ENCODE measurements at regions not wholly inside any gene's neighbourhood (a gene's known extent, or its start where the extent isn't known, plus 50 kb on each side); places are given as distances from the start of the nearest gene placed in this dataset.

GRCh38 chr4:188554413-188554812 lies 415.2 kb downstream of the TRIML1 start:
- DNase-seq = no peak

- DNase-seq = no peak
Measured at GRCh38 chr4:188573104-188573503, 433.9 kb downstream of the TRIML1 start.

DNA sequence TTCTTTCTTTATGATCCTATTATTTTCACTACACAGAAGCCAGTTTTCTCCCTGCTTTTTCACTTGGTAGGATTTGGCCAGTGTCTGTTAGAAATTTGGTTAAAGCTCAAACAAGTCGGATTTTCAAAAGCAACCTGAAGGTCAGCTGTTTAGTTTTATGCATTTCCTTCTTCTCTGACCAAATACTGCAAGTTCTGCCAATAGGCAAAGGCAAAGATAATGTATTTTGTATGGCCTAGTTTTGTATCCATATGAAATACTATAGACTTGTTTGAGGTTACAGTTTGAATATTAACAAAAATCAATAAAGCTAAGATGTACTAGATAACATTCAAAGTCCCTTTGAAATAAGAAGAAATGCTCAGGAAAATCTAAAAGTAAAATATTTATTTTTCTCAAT lies 439.4 kb downstream of the TRIML1 start:
- DNase-seq = no peak

GRCh38 chr4:188596021-188596420 lies 456.8 kb downstream of the TRIML1 start:
- no peak for DNase-seq

DNA sequence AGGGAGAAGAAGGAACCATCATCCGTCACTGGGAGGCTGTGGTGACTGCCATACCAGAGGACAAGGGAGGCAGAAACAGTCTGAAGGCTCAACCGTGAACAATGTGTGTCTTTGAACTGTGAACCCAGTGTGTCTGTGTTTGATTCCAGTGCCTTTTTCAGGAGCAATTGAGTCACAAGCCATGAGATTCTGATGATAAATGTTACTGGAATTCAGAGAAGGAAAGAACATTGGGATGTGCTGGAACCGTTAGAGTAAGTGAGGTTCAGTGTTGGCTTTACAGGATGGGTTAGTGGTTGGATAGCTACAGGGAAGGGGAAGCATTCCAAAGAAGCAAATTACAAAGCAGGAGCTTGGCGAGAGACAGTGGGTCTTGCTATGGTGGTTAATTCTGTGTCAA lies 464.4 kb downstream of the TRIML1 start:
- DNase-seq = no peak

GRCh38 chr4:188606635-188607034 lies 467.4 kb downstream of the TRIML1 start:
- no peak for DNase-seq

DNA sequence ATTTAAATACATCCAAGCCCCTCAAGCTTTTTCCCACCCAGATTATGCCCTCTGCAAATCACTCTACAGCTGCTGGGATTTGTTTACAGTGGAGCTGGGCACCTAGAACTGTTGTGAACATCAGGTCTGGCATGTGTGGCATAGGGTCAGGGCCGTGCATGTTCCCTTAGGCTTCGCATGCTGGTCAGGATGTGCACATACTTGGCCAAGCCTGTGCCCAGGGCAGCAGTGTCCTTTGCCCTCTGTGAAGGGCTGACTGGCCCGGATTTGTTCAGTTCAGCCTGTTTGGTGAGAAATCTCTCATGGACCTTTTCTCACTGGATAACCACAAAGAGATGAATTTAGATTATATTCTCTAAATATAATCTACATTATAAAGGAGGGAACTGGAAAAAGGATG lies 471.9 kb downstream of the TRIML1 start:
- no peak for DNase-seq

GRCh38 chr4:188612659-188613058 lies 473.4 kb downstream of the TRIML1 start:
- DNase-seq = no peak

DNA sequence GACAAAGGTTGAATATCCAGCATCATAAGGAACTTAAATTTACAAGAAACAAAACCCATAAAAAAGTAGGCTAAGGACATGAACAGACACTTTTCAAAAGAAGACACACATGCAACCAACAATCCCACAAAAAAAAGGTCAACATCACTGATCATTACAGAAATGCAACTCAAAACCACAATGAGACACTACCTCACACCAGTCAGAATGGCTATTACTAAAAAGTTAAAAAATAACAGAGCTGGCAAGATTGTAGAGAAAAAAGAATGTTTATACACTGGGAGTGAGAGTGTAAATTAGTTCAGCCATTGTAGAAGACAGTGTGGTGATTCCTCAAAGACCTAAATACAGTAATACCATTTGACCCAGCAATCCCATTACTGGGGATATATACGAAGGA lies 474.7 kb downstream of the TRIML1 start:
- no peak for DNase-seq

- DNase-seq = no peak
Measured at GRCh38 chr4:188619456-188620149, 480.4 kb downstream of the TRIML1 start.

GRCh38 chr4:188620608-188621007 lies 481.4 kb downstream of the TRIML1 start:
- DNase-seq = no peak

DNA sequence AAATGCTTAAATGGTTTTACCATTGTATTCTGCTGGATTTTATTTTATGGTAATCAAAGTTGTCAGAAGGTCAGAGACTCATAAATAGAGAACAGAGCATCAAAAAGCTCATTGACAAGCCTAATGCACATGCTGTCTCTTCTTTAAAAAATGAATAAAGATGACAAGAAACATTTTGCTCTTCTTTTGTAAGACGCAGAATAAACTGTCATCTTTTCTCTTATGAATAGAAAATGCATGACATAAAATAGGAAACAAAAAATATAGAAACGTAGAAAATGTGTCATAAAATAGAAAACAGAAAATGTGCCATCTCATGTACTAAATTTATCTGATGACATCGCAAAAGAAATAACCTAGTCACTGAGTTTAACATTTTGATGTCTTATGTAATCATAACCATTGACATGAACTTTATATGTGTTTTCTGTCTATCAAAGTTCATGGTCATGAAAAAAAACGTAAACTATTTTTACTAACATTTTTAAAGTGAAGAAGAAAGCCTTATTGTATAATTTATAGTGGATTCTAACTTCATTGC lies 484.1 kb downstream of the TRIML1 start:
- DNase-seq = no peak

- DNase-seq = no peak
Measured at GRCh38 chr4:188624370-188624769, 485.1 kb downstream of the TRIML1 start.

GRCh38 chr4:188627892-188628291 lies 488.7 kb downstream of the TRIML1 start:
- DNase-seq = no peak

DNA sequence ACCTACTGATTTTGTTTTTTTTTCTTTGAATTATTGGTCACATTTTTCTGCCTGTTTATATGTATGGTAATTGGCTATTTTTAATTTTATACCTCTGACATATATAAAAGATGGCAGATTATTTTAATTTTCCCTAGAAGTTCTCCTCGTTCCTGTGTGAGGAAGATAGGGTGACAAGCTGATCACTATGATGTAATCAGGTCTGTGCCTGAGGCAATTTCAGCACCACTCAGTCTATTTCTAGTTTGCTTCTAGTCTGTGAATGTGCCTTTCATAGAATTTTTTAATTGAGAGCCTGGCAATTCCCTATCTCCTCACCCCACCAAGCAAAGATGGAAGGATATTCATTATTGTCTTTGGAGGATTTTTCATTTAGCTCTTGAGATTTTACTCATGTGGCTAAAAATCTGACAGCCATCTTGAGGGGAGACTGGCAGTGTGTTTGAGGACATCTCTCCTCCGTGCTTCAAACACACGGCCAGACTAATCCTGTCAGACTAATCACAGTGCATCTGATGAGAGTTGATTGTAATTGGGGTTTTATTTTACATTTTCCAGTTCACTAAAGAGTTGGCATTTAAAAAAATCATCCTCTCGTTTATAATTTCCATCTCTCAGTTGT lies 500.3 kb downstream of the TRIML1 start:
- no peak for DNase-seq

GRCh38 chr4:188647820-188648370 lies 508.7 kb downstream of the TRIML1 start:
- no peak for DNase-seq

DNA sequence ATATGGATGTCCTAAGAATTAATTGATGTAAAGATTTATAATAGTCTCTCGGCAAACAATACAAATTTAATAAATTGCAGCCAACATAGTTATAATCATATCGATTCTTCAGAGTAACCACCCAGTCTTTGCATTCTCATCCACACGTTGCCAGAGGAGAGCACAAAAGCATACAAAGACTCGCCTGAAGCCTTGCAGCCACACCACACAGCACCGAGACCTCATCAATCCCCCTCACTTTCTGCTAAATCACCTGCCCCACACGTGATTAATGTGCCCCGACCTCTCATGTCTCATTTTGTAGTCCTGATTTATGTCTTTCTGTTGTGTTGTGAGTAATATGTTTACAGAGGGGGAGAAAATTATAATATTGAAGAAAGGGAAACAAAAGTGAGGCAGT lies 510.4 kb downstream of the TRIML1 start:
- DNase-seq = no peak

DNA sequence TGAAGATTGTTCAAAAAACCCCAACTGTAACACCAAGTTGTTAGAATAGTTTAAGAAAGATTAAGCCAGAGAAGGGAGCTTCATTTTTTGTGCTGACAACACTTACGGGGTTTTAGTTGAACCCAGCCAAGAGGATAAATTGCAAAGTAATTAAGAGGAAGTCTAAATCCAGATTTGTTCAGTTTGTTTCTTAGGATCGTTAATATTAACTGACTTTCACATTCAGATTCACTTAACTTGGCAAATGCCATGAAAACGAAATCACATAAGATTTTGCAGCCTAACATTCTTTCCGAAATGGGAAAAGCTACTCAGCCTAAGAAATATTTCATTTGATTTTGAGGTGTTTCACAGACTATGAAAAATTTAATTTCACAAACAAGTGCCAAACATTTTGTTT lies 511.3 kb downstream of the TRIML1 start:
- DNase-seq = no peak

GRCh38 chr4:188657365-188657764 lies 518.1 kb downstream of the TRIML1 start:
- DNase-seq = no peak

- no peak for DNase-seq
Measured at GRCh38 chr4:188658958-188659522, 519.8 kb downstream of the TRIML1 start.

GRCh38 chr4:188660796-188661195 lies 521.6 kb downstream of the TRIML1 start:
- DNase-seq = no peak

GRCh38 chr4:188661502-188661901 lies 522.3 kb downstream of the TRIML1 start:
- DNase-seq = no peak

- no peak for DNase-seq
Measured at GRCh38 chr4:188663369-188663768, 524.1 kb downstream of the TRIML1 start.

Data from skin of body (tissue), 1 donor.